Nephron (organoid): ENCODE measurements at regions not wholly inside any gene's neighbourhood (a gene's known extent, or its start where the extent isn't known, plus 50 kb on each side); places are given as distances from the start of the nearest gene placed in this dataset.
A peak's percentile ranks its signal among the peaks of the same experiment; 100 is the strongest.

ENCODE experiments used
- H3K27ac Mint-ChIP-seq, 3 experiments: 2 replicates each; pipeline ENCODE4 v1.8.0; 2020; ENCODE audit warnings: mixed read lengths in 3 of 3, mild to moderate bottlenecking in 2 of 3, moderate library complexity in 1 of 3
- H3K27me3 Mint-ChIP-seq: 2 replicates; pipeline ENCODE4 v1.8.0; 2021; ENCODE audit warnings: low read depth, mild to moderate bottlenecking, moderate library complexity, mixed read lengths
- H3K36me3 Mint-ChIP-seq: 2 replicates; pipeline ENCODE4 v1.8.0; 2020; ENCODE audit warnings: low read depth, mixed read lengths
- H3K4me1 Mint-ChIP-seq: 2 replicates; pipeline ENCODE4 v1.8.0; 2020; ENCODE audit warnings: mixed read lengths
- H3K4me3 Mint-ChIP-seq, 3 experiments: 2 replicates each; pipeline ENCODE4 v1.8.0; 2020; ENCODE audit warnings: mild to moderate bottlenecking in 3 of 3, mixed read lengths in 3 of 3, moderate library complexity in 2 of 3
- H3K9me3 Mint-ChIP-seq: 2 replicates; pipeline ENCODE4 v1.8.0; 2020; ENCODE audit warnings: mixed read lengths
- CTCF ChIP-seq, 3 experiments: fragments of 200-600 bp; sonication (generic); IDR thresholded peaks; one replicate each; pipeline ENCODE4 v1.5.0; 2021; ENCODE audit warnings: antibody characterized with exemption in 3 of 3; ENCODE audit not compliant: unreplicated experiment in 3 of 3

- no peak for TF ChIP-seq CTCF (IDR thresholded peaks at IDR 0.05; ENCODE audit: unreplicated experiment in 3 of 3)
- H3K27ac Mint-ChIP-seq, result no peak overlapping the region
- no peaks in the 10 kb centered on the region for H3K36me3 Mint-ChIP-seq
- H3K4me3 Mint-ChIP-seq, result no peak overlapping the region
- no peaks in the 10 kb centered on the region for H3K27me3 Mint-ChIP-seq
- no peaks in the 10 kb centered on the region for H3K4me1 Mint-ChIP-seq
- no peaks in the 10 kb centered on the region for H3K9me3 Mint-ChIP-seq
Measured at GRCh38 chr13:62358646-62358932, 942.9 kb upstream of the PCDH20 start.

- Mint-ChIP-seq H3K9me3 (no peaks in the 10 kb centered on the region), H3K36me3 (no peaks in the 10 kb centered on the region), H3K4me1 (no peaks in the 10 kb centered on the region), H3K27ac (no peak overlapping the region), H3K4me3 (no peak overlapping the region), H3K27me3 (no peaks in the 10 kb centered on the region)
- TF ChIP-seq CTCF (IDR thresholded peaks at IDR 0.05; ENCODE audit: unreplicated experiment in 3 of 3), result peak; percentile 29 to 60 (median 35)
Measured at GRCh38 chr13:62357887-62358645, 942.4 kb upstream of the PCDH20 start.

- no peaks in the 10 kb centered on the region for H3K4me1 Mint-ChIP-seq
- no peaks in the 10 kb centered on the region for H3K9me3 Mint-ChIP-seq
- H3K4me3 Mint-ChIP-seq, result no peak overlapping the region
- H3K36me3 Mint-ChIP-seq, result no peaks in the 10 kb centered on the region
- no peaks in the 10 kb centered on the region for H3K27me3 Mint-ChIP-seq
- H3K27ac Mint-ChIP-seq, result no peak overlapping the region
- TF ChIP-seq CTCF (IDR thresholded peaks at IDR 0.05; ENCODE audit: unreplicated experiment in 3 of 3), result no peak
Measured at GRCh38 chr13:62356977-62357376, 941.3 kb upstream of the PCDH20 start.

GRCh38 chr13:62337109-62337880, 921.6 kb upstream of the PCDH20 start:
- H3K27ac Mint-ChIP-seq, result no peak overlapping the region
- no peaks in the 10 kb centered on the region for H3K27me3 Mint-ChIP-seq
- H3K36me3 Mint-ChIP-seq, result no peaks in the 10 kb centered on the region
- no peaks in the 10 kb centered on the region for H3K4me1 Mint-ChIP-seq
- no peak overlapping the region for H3K4me3 Mint-ChIP-seq
- TF ChIP-seq CTCF (IDR thresholded peaks at IDR 0.05; ENCODE audit: unreplicated experiment in 3 of 3), result no peak
- H3K9me3 Mint-ChIP-seq, result no peaks in the 10 kb centered on the region

GRCh38 chr13:62336507-62336906, 920.9 kb upstream of the PCDH20 start:
- Mint-ChIP-seq H3K9me3 (no peaks in the 10 kb centered on the region), H3K4me3 (no peak overlapping the region), H3K27me3 (no peaks in the 10 kb centered on the region), H3K36me3 (no peaks in the 10 kb centered on the region), H3K27ac (no peak overlapping the region), H3K4me1 (no peaks in the 10 kb centered on the region)
- TF ChIP-seq CTCF (IDR thresholded peaks at IDR 0.05; ENCODE audit: unreplicated experiment in 3 of 3), result no peak

- no peak for TF ChIP-seq CTCF (IDR thresholded peaks at IDR 0.05; ENCODE audit: unreplicated experiment in 3 of 3)
- H3K9me3 Mint-ChIP-seq, result no peaks in the 10 kb centered on the region
- H3K4me3 Mint-ChIP-seq, result no peak overlapping the region
- H3K27me3 Mint-ChIP-seq, result no peaks in the 10 kb centered on the region
- no peaks in the 10 kb centered on the region for H3K36me3 Mint-ChIP-seq
- H3K4me1 Mint-ChIP-seq, result no peaks in the 10 kb centered on the region
- H3K27ac Mint-ChIP-seq, result no peak overlapping the region
Measured at GRCh38 chr13:62333466-62333865, 917.8 kb upstream of the PCDH20 start.
